ENCODE measurements at regions not wholly inside any gene's neighbourhood (a gene's known extent, or its start where the extent isn't known, plus 50 kb on each side); places are given as distances from the start of the nearest gene placed in this dataset.

GRCh38 chr10:117638664-117639200, 96.2 kb downstream of the EMX2 start:
- DNase-seq: no peak

GRCh38 chr10:117640406-117640805, 97.9 kb downstream of the EMX2 start:
- DNase-seq: no peak

- no peak for DNase-seq
Measured at GRCh38 chr10:117646718-117647117, 104.2 kb downstream of the EMX2 start.

GRCh38 chr10:117647306-117647705, 104.8 kb downstream of the EMX2 start:
- no peak for DNase-seq

- no peak for DNase-seq
Measured at GRCh38 chr10:117651121-117651520, 108.6 kb downstream of the EMX2 start.

- no peak for DNase-seq
Measured at GRCh38 chr10:117652228-117653169, 110.0 kb downstream of the EMX2 start.

- peak; percentile 61 to 77 for DNase-seq
Measured at GRCh38 chr10:117653170-117653515, 110.6 kb downstream of the EMX2 start.

GRCh38 chr10:117654105-117654504, 111.6 kb downstream of the EMX2 start:
- DNase-seq: no peak

- no peak for DNase-seq
Measured at GRCh38 chr10:117656385-117657367, 114.1 kb downstream of the EMX2 start.

- no peak for DNase-seq
Measured at GRCh38 chr10:117661316-117661715, 118.8 kb downstream of the EMX2 start.

- DNase-seq: no peak
Measured at GRCh38 chr10:117662126-117662525, 119.6 kb downstream of the EMX2 start.

- DNase-seq: no peak
Measured at GRCh38 chr10:117662751-117663540, 120.4 kb downstream of the EMX2 start.

- DNase-seq: no peak
Measured at GRCh38 chr10:117663750-117664149, 121.2 kb downstream of the EMX2 start.

GRCh38 chr10:117664288-117664687, 121.7 kb downstream of the EMX2 start:
- DNase-seq: no peak

- DNase-seq: no peak
Measured at GRCh38 chr10:117666166-117666565, 123.6 kb downstream of the EMX2 start.

- no peak for DNase-seq
Measured at GRCh38 chr10:117666965-117667364, 124.4 kb downstream of the EMX2 start.

- no peak for DNase-seq
Measured at GRCh38 chr10:117667831-117668230, 125.3 kb downstream of the EMX2 start.

- no peak for DNase-seq
Measured at GRCh38 chr10:117668327-117669008, 125.9 kb downstream of the EMX2 start.

- no peak for DNase-seq
Measured at GRCh38 chr10:117669122-117669521, 126.6 kb downstream of the EMX2 start.

GRCh38 chr10:117670116-117670904, 127.8 kb downstream of the EMX2 start:
- no peak for DNase-seq

All from SW 1271 (cell line).